HUDEP-2 (cell line): ENCODE measurements at regions not wholly inside any gene's neighbourhood (a gene's known extent, or its start where the extent isn't known, plus 50 kb on each side); places are given as distances from the start of the nearest gene placed in this dataset.

Source experiments
- DNase-seq, 76 experiments: peaks; one replicate each; lab custom pipeline; 2025; ENCODE audit not compliant: unreplicated experiment in 76 of 76; lab: John Stamatoyannopoulos, UW

- DNase-seq = no peak
These were observed 52.2 kb downstream of the ADRA2C start for GRCh38 chr4:3818371-3818770.

GRCh38 chr4:3819210-3819919 is 53.2 kb downstream of the ADRA2C start:
- DNase-seq = no peak

- DNase-seq = no peak
These were observed 54.0 kb downstream of the ADRA2C start for GRCh38 chr4:3820016-3820805.

- DNase-seq = no peak
These were observed 54.8 kb downstream of the ADRA2C start for GRCh38 chr4:3820806-3821579.

GRCh38 chr4:3821580-3822229 is 55.5 kb downstream of the ADRA2C start:
- no peak for DNase-seq

GRCh38 chr4:3822230-3822947 is 56.2 kb downstream of the ADRA2C start:
- no peak for DNase-seq

GRCh38 chr4:3823496-3824341 is 57.5 kb downstream of the ADRA2C start:
- DNase-seq = no peak

- DNase-seq = no peak
These were observed 58.5 kb downstream of the ADRA2C start for GRCh38 chr4:3824521-3825270.

- DNase-seq = no peak
These were observed 59.3 kb downstream of the ADRA2C start for GRCh38 chr4:3825530-3825929.

GRCh38 chr4:3826247-3827172 is 60.3 kb downstream of the ADRA2C start:
- DNase-seq = no peak

GRCh38 chr4:3827616-3828492 is 61.7 kb downstream of the ADRA2C start:
- peak in 7 of 76 experiments; percentile 1 to 23 (median 5) for DNase-seq

- no peak for DNase-seq
These were observed 62.4 kb downstream of the ADRA2C start for GRCh38 chr4:3828546-3828945.

- DNase-seq = no peak
These were observed 63.2 kb downstream of the ADRA2C start for GRCh38 chr4:3829211-3829955.

GRCh38 chr4:3829956-3830773 is 64.0 kb downstream of the ADRA2C start:
- no peak for DNase-seq
